Fibroblast of lung (primary cell): ENCODE measurements at regions not wholly inside any gene's neighbourhood (a gene's known extent, or its start where the extent isn't known, plus 50 kb on each side); places are given as distances from the start of the nearest gene placed in this dataset.

Source experiments
- DNase-seq, 2 donors: peaks; one replicate each; pipeline versions ENCODE4 v3.0.0 to v3.0.0-alpha.2; 2010; ENCODE audit warnings: low read depth in 2 of 2
- H2AFZ ChIP-seq: 2 replicates; pipeline ENCODE4 v1.5.1; 2012; ENCODE audit warnings: low read length, control low read depth, inconsistent platforms
- H3K27ac ChIP-seq: 2 replicates; pipeline ENCODE4 v1.5.1; 2011; ENCODE audit warnings: low read length, control low read depth; ENCODE audit not compliant: insufficient read depth
- H3K27me3 ChIP-seq: 2 replicates; pipeline ENCODE4 v1.5.1; 2011; ENCODE audit warnings: mild to moderate bottlenecking, low read length; ENCODE audit not compliant: control insufficient read depth, insufficient read depth
- H3K36me3 ChIP-seq: 2 replicates; pipeline ENCODE4 v1.5.1; 2011; ENCODE audit warnings: low read length; ENCODE audit not compliant: control insufficient read depth, insufficient read depth
- H3K4me1 ChIP-seq: 2 replicates; pipeline ENCODE4 v1.5.1; 2011; ENCODE audit warnings: low read length; ENCODE audit not compliant: control insufficient read depth, insufficient read depth; ENCODE audit errors: extremely low read depth
- H3K4me2 ChIP-seq: 2 replicates; pipeline ENCODE4 v1.5.1; 2011; ENCODE audit warnings: low read length, control low read depth; ENCODE audit not compliant: insufficient read depth; ENCODE audit errors: extremely low read depth
- H3K4me3 ChIP-seq, 4 experiments: fragments of 200-600 bp in 1 of 4; sonication (generic) in 1 of 4; replicated peaks in 1 of 4; 2 replicates each; pipeline ENCODE4 v1.5.1; 2011 to 2016; ENCODE audit warnings: low read length in 4 of 4, low read depth in 3 of 4, mild to moderate bottlenecking in 3 of 4, control low read depth in 2 of 4, inconsistent platforms in 1 of 4, mixed read lengths in 1 of 4; ENCODE audit not compliant: insufficient read depth in 1 of 4; ENCODE audit errors: control extremely low read depth in 1 of 4
- H3K79me2 ChIP-seq: 2 replicates; pipeline ENCODE4 v1.5.1; 2012; ENCODE audit warnings: mild to moderate bottlenecking, low read length, inconsistent platforms; ENCODE audit not compliant: control insufficient read depth, insufficient read depth
- H3K9ac ChIP-seq: 2 replicates; pipeline ENCODE4 v1.5.1; 2011; ENCODE audit warnings: mild to moderate bottlenecking, low read length, control low read depth; ENCODE audit not compliant: insufficient read depth
- H3K9me3 ChIP-seq: 2 replicates; pipeline ENCODE4 v1.5.1; 2012; ENCODE audit warnings: low read depth, low read length; ENCODE audit not compliant: control insufficient read depth, insufficient read depth
- H4K20me1 ChIP-seq: 2 replicates; pipeline ENCODE4 v1.5.1; 2011; ENCODE audit warnings: low read length; ENCODE audit not compliant: control insufficient read depth, insufficient read depth; ENCODE audit errors: extremely low read depth
- CTCF ChIP-seq, 2 donors: IDR thresholded peaks in 1 of 2; conservative IDR thresholded peaks in 1 of 2; 1 replicate in 1 of 2; 2 replicates in 1 of 2; pipeline ENCODE4 v1.5.1; 2011 to 2012; ENCODE audit warnings: low read length in 2 of 2, control low read depth in 1 of 2, inconsistent platforms in 1 of 2, low read depth in 1 of 2, mild to moderate bottlenecking in 1 of 2
- EZH2 ChIP-seq: IDR thresholded peaks from 2 replicates; pipeline ENCODE4 v1.5.1; 2012; ENCODE audit warnings: low read length, control low read depth, mild to moderate bottlenecking; ENCODE audit errors: missing control alignments

DNA sequence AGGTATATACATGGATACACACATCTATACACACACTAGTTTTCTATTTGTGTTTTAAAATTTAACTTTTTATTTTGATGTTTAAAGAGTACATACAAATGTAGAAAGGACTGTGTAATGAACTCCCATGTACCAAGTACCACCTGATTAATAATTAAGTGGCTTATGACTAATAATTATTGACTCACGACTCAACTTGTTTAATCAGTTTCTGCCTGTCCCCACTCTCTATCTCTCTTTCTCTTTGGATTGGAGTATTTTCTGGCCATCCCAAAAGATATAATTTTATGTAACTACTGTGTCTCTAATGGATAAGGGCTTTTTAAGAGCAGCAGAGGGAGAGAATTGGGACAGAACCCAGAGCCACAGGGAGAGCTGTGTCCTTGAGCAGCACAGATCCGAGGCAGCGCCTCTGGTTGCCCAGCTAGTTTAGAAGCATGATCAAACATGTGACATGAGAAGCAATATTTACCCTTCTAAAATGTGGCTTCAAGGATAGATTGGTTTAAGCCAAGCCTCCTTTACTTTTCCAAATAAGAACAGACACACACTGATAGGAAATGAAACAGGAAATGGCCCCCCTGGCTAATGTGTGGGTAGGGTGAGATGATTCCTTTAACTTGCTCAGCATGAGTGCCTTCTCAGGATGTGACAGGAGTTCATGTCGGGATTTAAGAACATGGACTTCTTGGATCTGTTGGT is 81.0 kb downstream of the ERMARD start:
- Histone ChIP-seq H3K9me3 (no peaks in the 10 kb centered on the region), H3K36me3 (no peaks in the 10 kb centered on the region), H4K20me1 (no peaks in the 10 kb centered on the region), H3K9ac (no peak overlapping the region), H3K79me2 (no peaks in the 10 kb centered on the region), H3K27ac (no peak overlapping the region), H2AFZ (no peak overlapping the region), H3K4me2 (no peak overlapping the region), H3K4me1 (no peaks in the 10 kb centered on the region), H3K27me3 (no peaks in the 10 kb centered on the region), H3K4me3 (no peak overlapping the region)
- DNase-seq: no peak
- TF ChIP-seq EZH2 (no peak), CTCF (conservative IDR thresholded peaks at IDR 0.05 in 1 of 2, IDR thresholded peaks at IDR 0.05 in 1 of 2; ENCODE audit: low read depth in 1 of 2, low read length in 2 of 2) (no peak)

GRCh38 chr6:169831450-169832246 is 80.2 kb downstream of the ERMARD start:
- Histone ChIP-seq H4K20me1 (no peaks in the 10 kb centered on the region), H3K9ac (no peak overlapping the region), H3K79me2 (no peaks in the 10 kb centered on the region), H3K9me3 (no peaks in the 10 kb centered on the region), H3K4me3 (no peak overlapping the region), H2AFZ (no peak overlapping the region), H3K27ac (no peak overlapping the region), H3K4me2 (no peak overlapping the region), H3K4me1 (no peaks in the 10 kb centered on the region), H3K36me3 (no peaks in the 10 kb centered on the region), H3K27me3 (no peaks in the 10 kb centered on the region)
- peak; percentile 34 to 62 for DNase-seq
- TF ChIP-seq CTCF (conservative IDR thresholded peaks at IDR 0.05 in 1 of 2, IDR thresholded peaks at IDR 0.05 in 1 of 2; ENCODE audit: low read depth in 1 of 2, low read length in 2 of 2) (peak; percentile 86 to 90), EZH2 (no peak)
